RKO (cell line): ENCODE measurements at regions not wholly inside any gene's neighbourhood (a gene's known extent, or its start where the extent isn't known, plus 50 kb on each side); places are given as distances from the start of the nearest gene placed in this dataset.
"Not testable (repeated sequence)": the region's sequence is repeated elsewhere in the genome, so short reads cannot be mapped to it uniquely, and the experiment has no call there.

Experiments
- DNase-seq: peaks from one replicate; pipeline ENCODE4 v3.0.0-alpha.2; 2016; ENCODE audit warnings: low spot score

GRCh38 chr21:9572782-9573181 lies 948.6 kb upstream of the TPTE start:
- DNase-seq = not testable (repeated sequence)

- not testable (repeated sequence) for DNase-seq
Observed at GRCh38 chr21:9573528-9573927, 947.9 kb upstream of the TPTE start.

- DNase-seq = not testable (repeated sequence)
Observed at GRCh38 chr21:9579275-9579674, 942.1 kb upstream of the TPTE start.

GRCh38 chr21:9587941-9588340 lies 933.4 kb upstream of the TPTE start:
- not testable (repeated sequence) for DNase-seq

GRCh38 chr21:9592591-9592990 lies 928.8 kb upstream of the TPTE start:
- DNase-seq = not testable (repeated sequence)

- DNase-seq = not testable (repeated sequence)
Observed at GRCh38 chr21:9593646-9594045, 927.7 kb upstream of the TPTE start.

GRCh38 chr21:9614011-9614410 lies 907.4 kb upstream of the TPTE start:
- not testable (repeated sequence) for DNase-seq

- DNase-seq = not testable (repeated sequence)
Observed at GRCh38 chr21:9621121-9621793, 900.1 kb upstream of the TPTE start.

- not testable (repeated sequence) for DNase-seq
Observed at GRCh38 chr21:9628051-9628450, 893.3 kb upstream of the TPTE start.

GRCh38 chr21:9647409-9647808 lies 874.0 kb upstream of the TPTE start:
- not testable (repeated sequence) for DNase-seq

GRCh38 chr21:9648331-9648730 lies 873.1 kb upstream of the TPTE start:
- not testable (repeated sequence) for DNase-seq

- not testable (repeated sequence) for DNase-seq
Observed at GRCh38 chr21:9648947-9649720, 872.2 kb upstream of the TPTE start.

- not testable (repeated sequence) for DNase-seq
Observed at GRCh38 chr21:9652819-9653218, 868.6 kb upstream of the TPTE start.

GRCh38 chr21:9655221-9655620 lies 866.2 kb upstream of the TPTE start:
- DNase-seq = not testable (repeated sequence)

- DNase-seq = not testable (repeated sequence)
Observed at GRCh38 chr21:9656455-9656854, 864.9 kb upstream of the TPTE start.

GRCh38 chr21:9657779-9658178 lies 863.6 kb upstream of the TPTE start:
- not testable (repeated sequence) for DNase-seq

GRCh38 chr21:9659877-9660276 lies 861.5 kb upstream of the TPTE start:
- DNase-seq = not testable (repeated sequence)

- not testable (repeated sequence) for DNase-seq
Observed at GRCh38 chr21:9663914-9664729, 857.3 kb upstream of the TPTE start.

GRCh38 chr21:9675811-9676210 lies 845.6 kb upstream of the TPTE start:
- DNase-seq = not testable (repeated sequence)

GRCh38 chr21:9679029-9679428 lies 842.4 kb upstream of the TPTE start:
- not testable (repeated sequence) for DNase-seq

- DNase-seq = not testable (repeated sequence)
Observed at GRCh38 chr21:9688945-9689344, 832.4 kb upstream of the TPTE start.

GRCh38 chr21:9690981-9691380 lies 830.4 kb upstream of the TPTE start:
- DNase-seq = not testable (repeated sequence)
